Ovary (tissue), 7 donors: ENCODE measurements at regions not wholly inside any gene's neighbourhood (a gene's known extent, or its start where the extent isn't known, plus 50 kb on each side); places are given as distances from the start of the nearest gene placed in this dataset.

Source experiments
- DNase-seq, 5 donors: peaks; one replicate each; pipeline ENCODE4 v3.0.0-alpha.2; 2019 to 2020
- H3K27ac ChIP-seq, 2 donors: fragments of 200-600 bp; one replicate each; pipeline versions ENCODE4 v1.5.1 to v1.8.0; 2019 to 2022
- H3K27me3 ChIP-seq: fragments of 200-600 bp; one replicate; pipeline ENCODE4 v1.8.0; 2022
- H3K36me3 ChIP-seq: fragments of 200-600 bp; sonication (generic); one replicate; pipeline ENCODE4 v1.5.1; 2019
- H3K4me1 ChIP-seq: one replicate; pipeline ENCODE4 v1.8.1; 2013; ENCODE audit warnings: mild to moderate bottlenecking, moderate library complexity; ENCODE audit not compliant: insufficient read depth
- H3K4me3 ChIP-seq: fragments of 200-600 bp; sonication (generic); one replicate; pipeline ENCODE4 v1.5.1; 2017
- H3K9me3 ChIP-seq, 2 donors: fragments of 200-600 bp in 1 of 2; sonication (generic) in 1 of 2; one replicate each; pipeline versions ENCODE4 v1.5.1 to v1.8.1; 2013 to 2019; ENCODE audit warnings: mild to moderate bottlenecking in 1 of 2, moderate library complexity in 1 of 2
- EP300 ChIP-seq: sonication (generic); formaldehyde crosslinking; IDR thresholded peaks from one replicate; pipeline ENCODE4 v1.6.1; 2017; ENCODE audit warnings: antibody characterized with exemption
- POLR2A ChIP-seq: fragments of 450-650 bp; IDR thresholded peaks from one replicate; pipeline ENCODE4 v1.6.1; 2017; ENCODE audit warnings: antibody characterized with exemption, mild to moderate bottlenecking, moderate library complexity
- WGBS, 3 donors: extraction: QIAGEN DNeasy Blood & Tissue Kit in 1 of 3; methylation state at CpG; one replicate each; pipeline versions ENCODE4 v1.1.5 to v1.1.7; 2013 to 2017; 5-methylcytosine and 5-hydroxymethylcytosine counted together
- intact Hi-C, 4 donors: fragments of 100-400 bp; cut with DNase I; formaldehyde crosslinking; loops; one replicate each; pipeline versions ENCODE4 v1.11.0 to v1.15.1; 2022 to 2023
- TF ChIP-seq, protein P1 (sequence below), 3 donors: fragments of 450-650 bp in 2 of 3; fragments of 200-600 bp in 1 of 3; IDR thresholded peaks; one replicate each; pipeline versions ENCODE4 v1.5.1 to v1.8.0; 2016 to 2022; ENCODE audit warnings: antibody characterized with exemption in 3 of 3, mild to moderate bottlenecking in 1 of 3
- donor health status: DM: no; HTN: no; CAD: no; lungs with moderate emphysema.
- donor health status: DM: no; HTN: no; CAD: no.
- donor health status: Bipolar disorder and iron deficiency.
- donor health status: DM: no; HTN: no; CAD: no.
- donor health status: DM: yes; HTN: yes; CAD: no.

DNA sequence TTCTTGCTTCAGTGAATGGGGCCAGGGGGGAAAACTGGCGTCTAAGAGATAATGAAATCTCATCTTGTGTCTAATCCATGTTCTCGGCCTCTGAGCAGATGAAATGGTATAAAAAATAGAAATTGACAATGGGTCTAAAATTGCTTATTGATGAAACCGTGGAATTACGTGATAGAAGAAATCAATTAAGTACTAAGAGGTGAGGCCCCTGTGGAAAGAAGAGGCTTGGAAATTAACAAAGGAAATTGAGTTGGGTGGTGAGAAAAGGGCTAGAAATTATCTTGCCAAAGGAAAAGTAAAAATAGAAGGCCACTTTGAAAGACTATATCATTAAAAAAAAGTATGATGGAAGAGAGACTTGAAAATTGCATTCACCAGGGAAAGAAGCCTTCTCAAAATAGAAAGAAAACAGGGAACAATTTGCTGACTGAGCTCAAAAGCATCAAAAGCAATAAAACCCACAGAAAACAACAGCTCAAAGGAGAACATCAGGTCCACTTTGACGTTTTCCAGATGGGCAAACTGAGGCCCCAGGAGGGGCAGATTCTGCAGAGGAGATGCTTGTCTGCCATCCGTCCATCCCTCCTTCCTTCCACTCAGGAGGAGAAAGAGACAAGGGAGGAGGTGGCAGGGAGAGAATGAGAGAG, 226.1 kb upstream of the RTL1 start:
- WGBS, 3 donors = 60 to 65% (median 60%) methylated on average over 6 of the region's 6 CpGs
- no peak overlapping the region for H3K4me3 ChIP-seq
- H3K9me3 ChIP-seq = no peaks in the 10 kb centered on the region
- TF ChIP-seq, protein P1, sequence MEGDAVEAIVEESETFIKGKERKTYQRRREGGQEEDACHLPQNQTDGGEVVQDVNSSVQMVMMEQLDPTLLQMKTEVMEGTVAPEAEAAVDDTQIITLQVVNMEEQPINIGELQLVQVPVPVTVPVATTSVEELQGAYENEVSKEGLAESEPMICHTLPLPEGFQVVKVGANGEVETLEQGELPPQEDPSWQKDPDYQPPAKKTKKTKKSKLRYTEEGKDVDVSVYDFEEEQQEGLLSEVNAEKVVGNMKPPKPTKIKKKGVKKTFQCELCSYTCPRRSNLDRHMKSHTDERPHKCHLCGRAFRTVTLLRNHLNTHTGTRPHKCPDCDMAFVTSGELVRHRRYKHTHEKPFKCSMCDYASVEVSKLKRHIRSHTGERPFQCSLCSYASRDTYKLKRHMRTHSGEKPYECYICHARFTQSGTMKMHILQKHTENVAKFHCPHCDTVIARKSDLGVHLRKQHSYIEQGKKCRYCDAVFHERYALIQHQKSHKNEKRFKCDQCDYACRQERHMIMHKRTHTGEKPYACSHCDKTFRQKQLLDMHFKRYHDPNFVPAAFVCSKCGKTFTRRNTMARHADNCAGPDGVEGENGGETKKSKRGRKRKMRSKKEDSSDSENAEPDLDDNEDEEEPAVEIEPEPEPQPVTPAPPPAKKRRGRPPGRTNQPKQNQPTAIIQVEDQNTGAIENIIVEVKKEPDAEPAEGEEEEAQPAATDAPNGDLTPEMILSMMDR (IDR thresholded peaks at IDR 0.05) = no peak
- TF ChIP-seq EP300 = no peak
- no peak for TF ChIP-seq POLR2A
- no peak for DNase-seq
- no peaks in the 10 kb centered on the region for H3K4me1 ChIP-seq
- H3K27me3 ChIP-seq = no peaks in the 10 kb centered on the region
- H3K36me3 ChIP-seq = no peaks in the 10 kb centered on the region
- intact Hi-C loops = no loop called here
- H3K27ac ChIP-seq = no peak overlapping the region

DNA sequence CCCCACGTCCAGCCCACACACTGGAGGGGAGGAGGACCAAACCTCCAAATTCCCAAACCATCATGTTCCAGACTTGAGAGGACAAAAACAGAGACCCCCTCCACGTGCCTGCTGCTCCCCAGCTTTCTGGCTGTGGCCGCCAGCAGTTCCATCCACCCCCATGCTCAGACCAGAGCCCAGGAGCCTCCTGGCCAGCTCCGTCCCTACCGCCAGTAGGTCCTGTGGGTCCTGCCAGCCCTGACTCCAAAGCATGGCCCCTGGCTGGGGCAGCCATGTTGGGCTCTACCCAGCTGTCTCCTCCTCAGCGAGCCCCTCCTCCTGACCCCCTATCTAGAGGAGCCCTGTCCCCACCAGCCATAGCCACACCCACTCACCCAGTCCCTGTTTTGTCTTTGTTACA, 227.3 kb upstream of the RTL1 start:
- H3K4me1 ChIP-seq = no peaks in the 10 kb centered on the region
- intact Hi-C loops = no loop called here
- H3K27ac ChIP-seq = no peak overlapping the region
- 52 to 70% (median 69%) methylated on average over 6 of the region's 6 CpGs for WGBS, 3 donors
- H3K27me3 ChIP-seq = no peaks in the 10 kb centered on the region
- no peaks in the 10 kb centered on the region for H3K9me3 ChIP-seq
- DNase-seq = no peak
- TF ChIP-seq POLR2A = no peak
- TF ChIP-seq EP300 = no peak
- TF ChIP-seq, protein P1 (IDR thresholded peaks at IDR 0.05) = no peak
- H3K4me3 ChIP-seq = no peak overlapping the region
- no peaks in the 10 kb centered on the region for H3K36me3 ChIP-seq

DNA sequence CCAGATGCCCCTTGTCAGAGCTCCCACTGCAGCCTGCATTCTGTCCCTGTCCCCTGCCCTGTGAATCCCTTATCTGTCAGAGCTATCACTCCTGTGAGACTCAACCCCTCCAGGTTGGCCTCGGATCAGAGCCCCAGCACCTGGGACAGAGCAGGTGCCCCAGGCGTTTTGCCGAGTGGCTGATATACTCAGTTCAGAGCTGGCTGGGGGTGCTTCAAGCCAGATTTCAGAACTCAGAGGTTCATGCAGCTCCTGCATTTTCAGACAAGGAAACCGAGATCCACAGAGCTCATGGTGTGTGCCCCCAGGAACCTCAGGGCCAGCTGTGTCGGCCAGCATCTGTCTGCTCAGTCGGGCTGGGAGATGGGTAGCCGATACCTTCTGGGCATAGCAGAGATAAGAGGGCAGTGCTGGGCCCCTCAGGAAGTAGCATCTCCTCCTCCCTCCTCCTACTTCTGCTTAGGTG, 228.0 kb upstream of the RTL1 start:
- Histone ChIP-seq H3K4me3 (no peak overlapping the region), H3K27ac (no peak overlapping the region), H3K4me1 (no peaks in the 10 kb centered on the region), H3K27me3 (no peaks in the 10 kb centered on the region), H3K36me3 (no peaks in the 10 kb centered on the region), H3K9me3 (no peaks in the 10 kb centered on the region)
- intact Hi-C loops = no loop called here
- no peak for DNase-seq
- TF ChIP-seq EP300 (no peak), POLR2A (no peak)
- TF ChIP-seq, protein P1 (IDR thresholded peaks at IDR 0.05) = no peak
- WGBS, 3 donors = 53 to 61% (median 55%) methylated on average over 7 of the region's 7 CpGs

DNA sequence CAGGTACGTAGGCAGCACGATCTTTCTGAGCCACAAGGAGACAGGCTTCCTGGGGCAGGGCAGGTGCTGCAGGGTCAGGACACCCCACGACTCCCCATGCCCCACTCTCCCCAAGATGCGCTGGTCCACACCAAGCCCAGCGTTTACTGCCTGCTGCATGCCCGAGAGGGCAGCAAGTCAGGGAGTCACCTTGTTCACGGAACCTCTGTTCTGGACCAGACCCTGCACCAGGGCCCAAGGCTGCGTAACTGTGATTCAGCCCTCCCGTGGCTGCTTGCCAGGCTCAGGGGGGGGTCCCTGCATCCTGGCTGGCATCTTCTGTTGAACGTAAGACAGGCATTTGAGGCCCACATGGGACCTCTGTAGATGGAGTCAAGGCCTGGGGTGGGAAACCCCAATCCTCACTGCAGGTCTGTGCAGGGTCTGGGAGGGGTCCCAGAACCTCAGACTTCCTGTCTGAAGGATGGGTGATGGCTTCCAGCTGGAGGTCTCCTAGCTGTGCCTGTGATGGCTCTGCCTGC, 228.6 kb upstream of the RTL1 start:
- H3K36me3 ChIP-seq = no peaks in the 10 kb centered on the region
- H3K27ac ChIP-seq = no peak overlapping the region
- intact Hi-C loops = no loop called here
- H3K4me1 ChIP-seq = no peaks in the 10 kb centered on the region
- no peak for TF ChIP-seq EP300
- TF ChIP-seq POLR2A = no peak
- TF ChIP-seq, protein P1 (IDR thresholded peaks at IDR 0.05) = no peak
- no peaks in the 10 kb centered on the region for H3K27me3 ChIP-seq
- H3K4me3 ChIP-seq = no peak overlapping the region
- no peaks in the 10 kb centered on the region for H3K9me3 ChIP-seq
- DNase-seq = peak in 2 of 5 donors; percentile 13 to 29
- WGBS, 3 donors = 57 to 81% (median 61%) methylated on average over 6 to 10 of the region's 10 CpGs
